Stimulated activated CD8-positive, alpha-beta memory T cell treated with anti-CD3 and anti-CD28 coated beads, Interleukin-4, amount 100 ng/mL, for 48 hours (primary cell): ENCODE measurements at regions not wholly inside any gene's neighbourhood (a gene's known extent, or its start where the extent isn't known, plus 50 kb on each side); places are given as distances from the start of the nearest gene placed in this dataset.

Experiments
- DNase-seq: peaks from one replicate; pipeline ENCODE4 v3.0.0-alpha.2; 2020

- DNase-seq = no peak
These were observed 948.3 kb downstream of the SLITRK1 start for GRCh38 chr13:82934000-82934399.

- DNase-seq = no peak
These were observed 957.2 kb downstream of the SLITRK1 start for GRCh38 chr13:82925114-82925513.

- no peak for DNase-seq
These were observed 964.3 kb downstream of the SLITRK1 start for GRCh38 chr13:82917984-82918383.

- DNase-seq = no peak
These were observed 969.7 kb downstream of the SLITRK1 start for GRCh38 chr13:82912564-82912963.

GRCh38 chr13:82905071-82905470, 977.2 kb downstream of the SLITRK1 start:
- DNase-seq = no peak

- no peak for DNase-seq
These were observed 981.8 kb downstream of the SLITRK1 start for GRCh38 chr13:82900453-82900852.

GRCh38 chr13:82898586-82898985, 983.7 kb downstream of the SLITRK1 start:
- no peak for DNase-seq

- DNase-seq = no peak
These were observed 1002.4 kb downstream of the SLITRK1 start for GRCh38 chr13:82879921-82880320.

GRCh38 chr13:82878536-82878935, 1003.7 kb downstream of the SLITRK1 start:
- DNase-seq = no peak

GRCh38 chr13:82867284-82867683, 1015.0 kb downstream of the SLITRK1 start:
- DNase-seq = no peak

- DNase-seq = no peak
These were observed 1031.6 kb downstream of the SLITRK1 start for GRCh38 chr13:82850644-82851043.

GRCh38 chr13:82848766-82849165, 1033.5 kb downstream of the SLITRK1 start:
- no peak for DNase-seq

- DNase-seq = no peak
These were observed 1034.7 kb downstream of the SLITRK1 start for GRCh38 chr13:82847595-82847994.

- DNase-seq = no peak
These were observed 1048.4 kb downstream of the SLITRK1 start for GRCh38 chr13:82833923-82834322.

GRCh38 chr13:82829040-82829439, 1053.2 kb downstream of the SLITRK1 start:
- no peak for DNase-seq

- DNase-seq = no peak
These were observed 1054.5 kb downstream of the SLITRK1 start for GRCh38 chr13:82827724-82828123.

GRCh38 chr13:82822935-82823334, 1059.3 kb downstream of the SLITRK1 start:
- DNase-seq = no peak

- DNase-seq = no peak
These were observed 1065.1 kb downstream of the SLITRK1 start for GRCh38 chr13:82817133-82817532.

- DNase-seq = no peak
These were observed 1066.5 kb downstream of the SLITRK1 start for GRCh38 chr13:82815791-82816190.

GRCh38 chr13:82803341-82803740, 1078.9 kb downstream of the SLITRK1 start:
- DNase-seq = no peak

GRCh38 chr13:82802528-82802927, 1079.7 kb downstream of the SLITRK1 start:
- no peak for DNase-seq

GRCh38 chr13:82800391-82800790, 1081.9 kb downstream of the SLITRK1 start:
- DNase-seq = no peak

- DNase-seq = no peak
These were observed 1084.4 kb downstream of the SLITRK1 start for GRCh38 chr13:82797876-82798275.

- no peak for DNase-seq
These were observed 1091.2 kb downstream of the SLITRK1 start for GRCh38 chr13:82791035-82791434.

GRCh38 chr13:82772816-82773215, 1109.5 kb downstream of the SLITRK1 start:
- no peak for DNase-seq

- no peak for DNase-seq
These were observed 1115.4 kb downstream of the SLITRK1 start for GRCh38 chr13:82766732-82767321.
